GM23248 (cell line): ENCODE measurements at regions not wholly inside any gene's neighbourhood (a gene's known extent, or its start where the extent isn't known, plus 50 kb on each side); places are given as distances from the start of the nearest gene placed in this dataset.

Experiments used
- EZH2 ChIP-seq: fragments of 200-600 bp; sonication (generic); IDR thresholded peaks from 2 replicates; pipeline ENCODE4 v1.6.1; 2018; ENCODE audit warnings: antibody characterized with exemption, mild to moderate bottlenecking; ENCODE audit not compliant: insufficient read depth, poor library complexity, severe bottlenecking
- EZH2phosphoT487 ChIP-seq: fragments of 200-600 bp; sonication (generic); IDR thresholded peaks from 2 replicates; pipeline ENCODE4 v1.6.1; 2018; ENCODE audit warnings: antibody characterized with exemption, moderate library complexity, mild to moderate bottlenecking, low read depth; ENCODE audit not compliant: insufficient read depth

DNA sequence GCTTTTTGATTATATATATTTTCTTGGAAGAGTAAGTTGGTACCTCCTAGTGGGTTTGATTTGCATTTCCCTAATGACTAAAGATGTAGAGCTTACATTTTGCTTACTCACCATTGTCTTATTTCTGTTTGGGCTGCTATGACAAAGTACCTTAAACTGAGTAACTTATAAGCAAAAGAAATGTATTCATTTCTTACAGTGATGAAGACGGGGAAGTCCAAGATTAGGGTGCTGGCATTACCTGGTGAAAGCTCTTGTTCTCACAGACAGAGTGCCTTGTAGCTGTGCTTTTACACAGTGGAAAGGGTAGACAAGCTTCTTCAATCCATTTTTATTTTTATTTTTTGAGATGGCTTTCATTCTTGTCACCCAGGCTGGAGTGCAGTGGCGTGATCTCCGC lies 229.2 kb upstream of the AGA start:
- TF ChIP-seq EZH2 (no peak), EZH2phosphoT487 (no peak)
